Type B pancreatic cell (in vitro differentiated cells): ENCODE measurements at regions not wholly inside any gene's neighbourhood (a gene's known extent, or its start where the extent isn't known, plus 50 kb on each side); places are given as distances from the start of the nearest gene placed in this dataset.

Experiments
- DNase-seq: peaks from one replicate; pipeline ENCODE4 v3.0.0; 2021; ENCODE audit warnings: mixed read lengths; ENCODE audit not compliant: unreplicated experiment; ENCODE audit errors: extremely low spot score
- H3K27ac Mint-ChIP-seq: 2 replicates; pipeline ENCODE4 v1.8.0; 2021; ENCODE audit warnings: mild to moderate bottlenecking, mixed read lengths
- H3K27me3 Mint-ChIP-seq: 2 replicates; pipeline ENCODE4 v1.8.0; 2021; ENCODE audit warnings: mixed read lengths
- H3K36me3 Mint-ChIP-seq: 2 replicates; pipeline ENCODE4 v1.8.0; 2021; ENCODE audit warnings: mixed read lengths
- H3K4me1 Mint-ChIP-seq: one replicate; pipeline ENCODE4 v1.8.0; 2021; ENCODE audit warnings: mixed read lengths; ENCODE audit not compliant: unreplicated experiment
- H3K4me3 Mint-ChIP-seq: 2 replicates; pipeline ENCODE4 v1.8.0; 2021; ENCODE audit warnings: mild to moderate bottlenecking, mixed read lengths
- H3K9me3 Mint-ChIP-seq: 2 replicates; pipeline ENCODE4 v1.8.0; 2021; ENCODE audit warnings: mixed read lengths
- CTCF ChIP-seq: fragments of 200-600 bp; sonication (generic); conservative IDR thresholded peaks from 2 replicates; pipeline ENCODE4 v1.5.0; 2021; ENCODE audit warnings: antibody characterized with exemption, mild to moderate bottlenecking

GRCh38 chr1:96388421-96389310 lies 332.9 kb upstream of the PTBP2 start:
- H3K4me3 Mint-ChIP-seq, result no peak overlapping the region
- no peak for TF ChIP-seq CTCF
- no peaks in the 10 kb centered on the region for H3K27me3 Mint-ChIP-seq
- no peaks in the 10 kb centered on the region for H3K4me1 Mint-ChIP-seq
- no peak for DNase-seq
- H3K27ac Mint-ChIP-seq, result no peak overlapping the region
- H3K9me3 Mint-ChIP-seq, result no peaks in the 10 kb centered on the region
- H3K36me3 Mint-ChIP-seq, result no peaks in the 10 kb centered on the region

GRCh38 chr1:96400089-96400488 lies 321.5 kb upstream of the PTBP2 start:
- Mint-ChIP-seq H3K4me3 (no peak overlapping the region), H3K4me1 (no peaks in the 10 kb centered on the region), H3K27ac (no peak overlapping the region), H3K9me3 (peaks cover 4% of the 10 kb centered on the region), H3K27me3 (no peaks in the 10 kb centered on the region), H3K36me3 (no peaks in the 10 kb centered on the region)
- TF ChIP-seq CTCF, result no peak
- no peak for DNase-seq

- no peak for DNase-seq
- no peak for TF ChIP-seq CTCF
- no peaks in the 10 kb centered on the region for H3K4me1 Mint-ChIP-seq
- H3K9me3 Mint-ChIP-seq, result no peaks in the 10 kb centered on the region
- H3K27me3 Mint-ChIP-seq, result no peaks in the 10 kb centered on the region
- H3K36me3 Mint-ChIP-seq, result no peaks in the 10 kb centered on the region
- H3K27ac Mint-ChIP-seq, result no peak overlapping the region
- no peak overlapping the region for H3K4me3 Mint-ChIP-seq
Measured at GRCh38 chr1:96409087-96409486, 312.5 kb upstream of the PTBP2 start.

GRCh38 chr1:96409689-96410088 lies 311.9 kb upstream of the PTBP2 start:
- no peak for TF ChIP-seq CTCF
- no peaks in the 10 kb centered on the region for H3K36me3 Mint-ChIP-seq
- DNase-seq, result no peak
- no peaks in the 10 kb centered on the region for H3K9me3 Mint-ChIP-seq
- no peak overlapping the region for H3K27ac Mint-ChIP-seq
- H3K4me3 Mint-ChIP-seq, result no peak overlapping the region
- no peaks in the 10 kb centered on the region for H3K27me3 Mint-ChIP-seq
- no peaks in the 10 kb centered on the region for H3K4me1 Mint-ChIP-seq

- H3K36me3 Mint-ChIP-seq, result no peaks in the 10 kb centered on the region
- no peak for TF ChIP-seq CTCF
- no peak overlapping the region for H3K4me3 Mint-ChIP-seq
- H3K27me3 Mint-ChIP-seq, result no peaks in the 10 kb centered on the region
- no peaks in the 10 kb centered on the region for H3K4me1 Mint-ChIP-seq
- no peaks in the 10 kb centered on the region for H3K9me3 Mint-ChIP-seq
- DNase-seq, result no peak
- no peak overlapping the region for H3K27ac Mint-ChIP-seq
Measured at GRCh38 chr1:96411006-96411405, 310.6 kb upstream of the PTBP2 start.
